K562 (cell line): ENCODE measurements at regions not wholly inside any gene's neighbourhood (a gene's known extent, or its start where the extent isn't known, plus 50 kb on each side); places are given as distances from the start of the nearest gene placed in this dataset.

Source experiments
- ATAC-seq: fragments of 200-7000 bp; cut with Tn5 transposase; 3 replicates; pipeline ENCODE4 v1.9.1; 2020; ENCODE audit warnings: moderate library complexity
- BruUV-seq: library from RNA; stranded (reverse); fragments of 400-500 nt; replicated peaks from 2 replicates; lab custom pipeline; 2021; lab: Mats Ljungman, UMichigan
- CTCF ChIA-PET: fragments of 300-600 bp; formaldehyde crosslinking; extraction: SDS; loops from one replicate; lab custom pipeline; 2021; ENCODE audit warnings: low intra/inter-chr PET ratio; lab: Yijun Ruan, JAX
- POLR2A ChIA-PET: fragments of 300-600, 350-650 bp; sonication (Branson Sonifier 250); formaldehyde crosslinking; extraction: SDS; loops from one replicate; lab custom pipeline; 2021; ENCODE audit warnings: antibody characterized with exemption, inconsistent platforms; lab: Yijun Ruan, JAX
- DNase-seq, 4 experiments: peaks; one replicate each; pipeline versions ENCODE4 v3.0.0 to v3.0.0-alpha.2; 2011 to 2018; ENCODE audit warnings: low spot score in 3 of 4, mixed read lengths in 3 of 4; ENCODE audit errors: extremely low read depth in 1 of 4
- FAIRE-seq: peaks from 2 replicates; lab custom pipeline; 2011; peaks lifted over from hg19 to GRCh38; lab: Jason Lieb, UNC
- H2AFZ ChIP-seq: 2 replicates; pipeline ENCODE4 v1.6.0; 2011; ENCODE audit warnings: low read depth, low read length, control low read depth, inconsistent platforms
- H3K27ac ChIP-seq: fragments of 200-600 bp; 3 replicates; pipeline ENCODE4 v1.8.0; 2011; ENCODE audit warnings: low read depth, mild to moderate bottlenecking, control low read depth, inconsistent platforms, low read length, moderate library complexity, mixed read lengths; ENCODE audit errors: extremely low read depth
- H3K27me3 ChIP-seq, 2 experiments: fragments of 300-600 bp in 1 of 2; 2 replicates in 1 of 2; 3 replicates in 1 of 2; pipeline versions ENCODE4 v1.6.0 to v1.8.0; 2011; ENCODE audit warnings: inconsistent platforms in 2 of 2, low read length in 2 of 2, mild to moderate bottlenecking in 1 of 2, mixed read lengths in 1 of 2, moderate library complexity in 1 of 2; ENCODE audit not compliant: control insufficient read depth in 2 of 2, insufficient read depth in 2 of 2
- H3K36me3 ChIP-seq: fragments of 300-600 bp; 3 replicates; pipeline ENCODE4 v1.8.0; 2011; ENCODE audit warnings: mild to moderate bottlenecking, low read length, inconsistent platforms; ENCODE audit not compliant: control insufficient read depth, insufficient read depth
- H3K4me1 ChIP-seq, 2 experiments: fragments of 200-600 bp in 1 of 2; replicated peaks in 1 of 2; 2 replicates in 1 of 2; 3 replicates in 1 of 2; pipeline versions ENCODE4 v1.5.1 to v1.8.0; 2011; ENCODE audit warnings: inconsistent platforms in 2 of 2, low read length in 2 of 2, mild to moderate bottlenecking in 1 of 2, mixed read lengths in 1 of 2, moderate library complexity in 1 of 2; ENCODE audit not compliant: control insufficient read depth in 2 of 2, insufficient read depth in 2 of 2
- H3K4me2 ChIP-seq: 2 replicates; pipeline ENCODE4 v1.6.1; 2011; ENCODE audit warnings: low read length, control low read depth, inconsistent platforms, mixed read lengths; ENCODE audit not compliant: insufficient read depth
- H3K4me3 ChIP-seq: fragments of 200-600 bp; sonication (generic), shearing (Covaris generic); 2 replicates; pipeline ENCODE4 v1.5.1; 2016; ENCODE audit warnings: control low read depth, inconsistent platforms
- H3K79me2 ChIP-seq: fragments of 200-600 bp; 3 replicates; pipeline ENCODE4 v1.8.0; 2011; ENCODE audit warnings: low read length, inconsistent platforms; ENCODE audit not compliant: control insufficient read depth, insufficient read depth
- H3K9ac ChIP-seq, 2 experiments: 2 replicates each; pipeline versions ENCODE4 v1.6.0 to v1.6.1; 2011; ENCODE audit warnings: low read depth in 2 of 2, low read length in 2 of 2, control low read depth in 1 of 2, inconsistent platforms in 1 of 2, mild to moderate bottlenecking in 1 of 2, mixed read lengths in 1 of 2; ENCODE audit not compliant: insufficient read depth in 1 of 2
- H3K9me1 ChIP-seq: one replicate; pipeline ENCODE4 v1.6.0; 2011; ENCODE audit warnings: inconsistent platforms, mild to moderate bottlenecking, low read length, moderate library complexity; ENCODE audit not compliant: control insufficient read depth, insufficient read depth
- H3K9me3 ChIP-seq: replicated peaks from 2 replicates; pipeline ENCODE4 v1.5.1; 2011; ENCODE audit warnings: low read depth, low read length, inconsistent platforms; ENCODE audit not compliant: control insufficient read depth, insufficient read depth
- H4K20me1 ChIP-seq: replicated peaks from 2 replicates; pipeline ENCODE4 v1.6.1; 2011; ENCODE audit warnings: low read length, inconsistent platforms, mixed read lengths; ENCODE audit not compliant: control insufficient read depth, insufficient read depth
- BMI1 ChIP-seq: fragments of 150-350 bp; IDR thresholded peaks from 2 replicates; pipeline ENCODE4 v1.6.1; 2014; ENCODE audit warnings: low read length
- ETS1 ChIP-seq: conservative IDR thresholded peaks from 2 replicates; pipeline ENCODE4 v1.6.1; 2011; ENCODE audit warnings: low read depth, mild to moderate bottlenecking, low read length; ENCODE audit not compliant: control insufficient read depth
- HMBOX1 ChIP-seq: sonication (generic); IDR thresholded peaks from 2 replicates; pipeline ENCODE4 v1.6.1; 2016
- MTA1 ChIP-seq: fragments of 450-650 bp; IDR thresholded peaks from 2 replicates; pipeline ENCODE4 v1.6.1; 2017; ENCODE audit warnings: borderline replicate concordance
- MYBL2 ChIP-seq, 2 experiments: fragments of 450-650 bp in 1 of 2; sonication (generic) in 1 of 2; formaldehyde crosslinking in 1 of 2; IDR thresholded peaks; 2 replicates each; pipeline versions ENCODE4 v1.6.1 to v1.8.1; 2017 to 2022; ENCODE audit warnings: borderline replicate concordance in 1 of 2, inconsistent platforms in 1 of 2, low read depth in 1 of 2, mild to moderate bottlenecking in 1 of 2, missing genetic modification reagents in 1 of 2, moderate library complexity in 1 of 2
- SIN3A ChIP-seq, 2 experiments: fragments of 150-350 bp in 1 of 2; IDR thresholded peaks; 2 replicates each; pipeline ENCODE4 v1.6.1; 2011 to 2016; ENCODE audit warnings: borderline replicate concordance in 2 of 2, low read depth in 2 of 2, low read length in 2 of 2, mild to moderate bottlenecking in 2 of 2, moderate library complexity in 2 of 2; ENCODE audit not compliant: control insufficient read depth in 1 of 2
- SLC30A9 ChIP-seq: fragments of 250-450 bp; sonication (Bioruptor Pico); IDR thresholded peaks from 2 replicates; pipeline ENCODE4 v1.8.0; 2022; ENCODE audit warnings: mild to moderate bottlenecking, moderate library complexity
- U2AF2 ChIP-seq: fragments of 200-400 bp; formaldehyde crosslinking; optimal IDR thresholded peaks from 2 replicates; pipeline ENCODE3; 2017; ENCODE audit warnings: low read depth, mild to moderate bottlenecking, low read length
- ZFP91 ChIP-seq: sonication (generic); formaldehyde crosslinking; IDR thresholded peaks from 2 replicates; pipeline ENCODE4 v1.8.0; 2022; ENCODE audit warnings: mild to moderate bottlenecking, missing genetic modification reagents
- ZKSCAN1 ChIP-seq: fragments of 150-350 bp; IDR thresholded peaks from 2 replicates; pipeline ENCODE4 v1.6.1; 2016; ENCODE audit warnings: low read depth, low read length
- WGBS: fragments of 100-300 bp; shearing (Covaris generic); methylation state at CpG from one replicate; pipeline ENCODE4 v1.1.6; 2016; ENCODE audit warnings: low coverage, mixed read lengths; ENCODE audit not compliant: insufficient coverage; ENCODE audit errors: missing lambda C conversion rate; 5-methylcytosine and 5-hydroxymethylcytosine counted together
- in situ Hi-C: fragments of 300-500 bp; cut with MboI; formaldehyde crosslinking; loops from 4 replicates; pipeline ENCODE4 v1.15.0; 2018; ENCODE audit warnings: inconsistent platforms, mixed read lengths
- intact Hi-C: fragments of 100-400 bp; cut with micrococcal nuclease; formaldehyde crosslinking; loops from 2 replicates; pipeline ENCODE4 v1.14.2; 2022
- TF ChIP-seq, protein P1 (sequence below), 2 experiments: IDR thresholded peaks; 2 replicates each; pipeline ENCODE4 v1.6.1; 2012; ENCODE audit warnings: improper control_type of control experiment in 2 of 2, low read depth in 2 of 2, low read length in 2 of 2, borderline replicate concordance in 1 of 2
- TF ChIP-seq, protein P2 (sequence below): sonication (generic); formaldehyde crosslinking; IDR thresholded peaks from 2 replicates; pipeline ENCODE4 v1.8.1; 2022; ENCODE audit warnings: missing genetic modification reagents

- H3K9me3 ChIP-seq: no peaks in the 10 kb centered on the region
- no peak overlapping the region for H3K4me2 ChIP-seq
- no peaks in the 10 kb centered on the region for H3K27me3 ChIP-seq
- POLR2A ChIA-PET: no interaction called here
- H3K79me2 ChIP-seq: no peaks in the 10 kb centered on the region
- H3K9ac ChIP-seq: no peak overlapping the region
- 0% methylated on average over 2 of the region's 2 CpGs for WGBS
- FAIRE-seq (no peak), DNase-seq (no peak), ATAC-seq (no peak)
- in situ Hi-C loops: no loop called here
- H3K4me3 ChIP-seq: no peak overlapping the region
- H3K4me1 ChIP-seq: no peaks in the 10 kb centered on the region
- no peak overlapping the region for H2AFZ ChIP-seq
- no peak overlapping the region for H3K27ac ChIP-seq
- intact Hi-C loops: no loop called here
- no peak for TF ChIP-seq BMI1
- no peak for TF ChIP-seq SIN3A (IDR thresholded peaks at IDR 0.05; ENCODE audit: borderline replicate concordance in 2 of 2, control insufficient read depth in 1 of 2, low read depth in 2 of 2, low read length in 2 of 2)
- no peak for TF ChIP-seq MTA1
- no peak for TF ChIP-seq ZFP91 (CRISPR knock-in tag)
- TF ChIP-seq MYBL2 (IDR thresholded peaks at IDR 0.05; ENCODE audit: low read depth): no peak
- TF ChIP-seq MYBL2 (CRISPR knock-in tag; IDR thresholded peaks at IDR 0.05; ENCODE audit: borderline replicate concordance): no peak
- TF ChIP-seq ZKSCAN1: no peak
- TF ChIP-seq, protein P1, sequence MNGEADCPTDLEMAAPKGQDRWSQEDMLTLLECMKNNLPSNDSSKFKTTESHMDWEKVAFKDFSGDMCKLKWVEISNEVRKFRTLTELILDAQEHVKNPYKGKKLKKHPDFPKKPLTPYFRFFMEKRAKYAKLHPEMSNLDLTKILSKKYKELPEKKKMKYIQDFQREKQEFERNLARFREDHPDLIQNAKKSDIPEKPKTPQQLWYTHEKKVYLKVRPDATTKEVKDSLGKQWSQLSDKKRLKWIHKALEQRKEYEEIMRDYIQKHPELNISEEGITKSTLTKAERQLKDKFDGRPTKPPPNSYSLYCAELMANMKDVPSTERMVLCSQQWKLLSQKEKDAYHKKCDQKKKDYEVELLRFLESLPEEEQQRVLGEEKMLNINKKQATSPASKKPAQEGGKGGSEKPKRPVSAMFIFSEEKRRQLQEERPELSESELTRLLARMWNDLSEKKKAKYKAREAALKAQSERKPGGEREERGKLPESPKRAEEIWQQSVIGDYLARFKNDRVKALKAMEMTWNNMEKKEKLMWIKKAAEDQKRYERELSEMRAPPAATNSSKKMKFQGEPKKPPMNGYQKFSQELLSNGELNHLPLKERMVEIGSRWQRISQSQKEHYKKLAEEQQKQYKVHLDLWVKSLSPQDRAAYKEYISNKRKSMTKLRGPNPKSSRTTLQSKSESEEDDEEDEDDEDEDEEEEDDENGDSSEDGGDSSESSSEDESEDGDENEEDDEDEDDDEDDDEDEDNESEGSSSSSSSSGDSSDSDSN (IDR thresholded peaks at IDR 0.05; ENCODE audit: borderline replicate concordance in 1 of 2, low read depth in 2 of 2, low read length in 2 of 2): no peak
- no peak for TF ChIP-seq HMBOX1
- no peak for TF ChIP-seq U2AF2
- no peak for TF ChIP-seq ETS1
- TF ChIP-seq, protein P2, sequence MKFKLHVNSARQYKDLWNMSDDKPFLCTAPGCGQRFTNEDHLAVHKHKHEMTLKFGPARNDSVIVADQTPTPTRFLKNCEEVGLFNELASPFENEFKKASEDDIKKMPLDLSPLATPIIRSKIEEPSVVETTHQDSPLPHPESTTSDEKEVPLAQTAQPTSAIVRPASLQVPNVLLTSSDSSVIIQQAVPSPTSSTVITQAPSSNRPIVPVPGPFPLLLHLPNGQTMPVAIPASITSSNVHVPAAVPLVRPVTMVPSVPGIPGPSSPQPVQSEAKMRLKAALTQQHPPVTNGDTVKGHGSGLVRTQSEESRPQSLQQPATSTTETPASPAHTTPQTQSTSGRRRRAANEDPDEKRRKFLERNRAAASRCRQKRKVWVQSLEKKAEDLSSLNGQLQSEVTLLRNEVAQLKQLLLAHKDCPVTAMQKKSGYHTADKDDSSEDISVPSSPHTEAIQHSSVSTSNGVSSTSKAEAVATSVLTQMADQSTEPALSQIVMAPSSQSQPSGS (CRISPR knock-in tag): no peak
- no peak for TF ChIP-seq SLC30A9
- TF ChIP-seq, all 486 proteins: peak for 0
- CTCF ChIA-PET: no interaction called here
- H4K20me1 ChIP-seq: no peaks in the 10 kb centered on the region
- H3K36me3 ChIP-seq: no peaks in the 10 kb centered on the region
- H3K9me1 ChIP-seq: no peaks in the 10 kb centered on the region
- BruUV-seq: no TSS peak
These were observed 525.8 kb upstream of the ATP2B1 start for GRCh38 chr12:90234472-90234871.
